HepG2 (cell line): ENCODE measurements at regions not wholly inside any gene's neighbourhood (a gene's known extent, or its start where the extent isn't known, plus 50 kb on each side); places are given as distances from the start of the nearest gene placed in this dataset.
A peak's percentile ranks its signal among the peaks of the same experiment; 100 is the strongest.

ENCODE experiments used
- ATAC-seq: fragments of 200-7000 bp; cut with Tn5 transposase; 3 replicates; pipeline ENCODE4 v1.9.1; 2020; ENCODE audit warnings: mild to moderate bottlenecking, moderate library complexity
- BruUV-seq: library from RNA; stranded (reverse); fragments of 400-500 nt; replicated peaks from 2 replicates; lab custom pipeline; 2021; lab: Mats Ljungman, UMichigan
- CTCF ChIA-PET: fragments of 300-600 bp; formaldehyde crosslinking; extraction: SDS; loops from one replicate; lab custom pipeline; 2021; ENCODE audit warnings: low total read pairs, inconsistent platforms, low intra/inter-chr PET ratio; lab: Yijun Ruan, JAX
- POLR2A ChIA-PET: fragments of 350-600 bp; sonication (Branson Sonifier 250); formaldehyde crosslinking; loops from one replicate; lab custom pipeline; 2020; ENCODE audit warnings: antibody characterized with exemption, inconsistent platforms; lab: Yijun Ruan, JAX
- DNase-seq: peaks from one replicate; pipeline ENCODE4 v3.0.0-alpha.2; 2015; ENCODE audit warnings: low spot score
- FAIRE-seq: peaks from 3 replicates; lab custom pipeline; 2011; peaks lifted over from hg19 to GRCh38; lab: Jason Lieb, UNC
- H2AFZ ChIP-seq: one replicate; pipeline ENCODE4 v1.6.1; 2011; ENCODE audit warnings: low read length, inconsistent platforms
- H3K27ac ChIP-seq: fragments of 300-600 bp; 3 replicates; pipeline ENCODE4 v1.8.0; 2011; ENCODE audit warnings: mixed run types, mild to moderate bottlenecking, mixed read lengths, low read length, inconsistent platforms; ENCODE audit not compliant: insufficient read depth; ENCODE audit errors: extremely low read length
- H3K27me3 ChIP-seq, 2 experiments: fragments of 200-600 bp in 1 of 2; 2 replicates in 1 of 2; 3 replicates in 1 of 2; pipeline versions ENCODE4 v1.6.0 to v1.8.0; 2011; ENCODE audit warnings: low read length in 2 of 2, mild to moderate bottlenecking in 2 of 2, moderate library complexity in 2 of 2, inconsistent platforms in 1 of 2; ENCODE audit not compliant: insufficient read depth in 2 of 2, control insufficient read depth in 1 of 2
- H3K36me3 ChIP-seq, 2 experiments: fragments of 200-600 bp in 1 of 2; replicated peaks in 1 of 2; 2 replicates in 1 of 2; 3 replicates in 1 of 2; pipeline versions ENCODE4 v1.5.1 to v1.8.0; 2011; ENCODE audit warnings: low read length in 2 of 2, inconsistent platforms in 1 of 2; ENCODE audit not compliant: insufficient read depth in 2 of 2, control insufficient read depth in 1 of 2
- H3K4me1 ChIP-seq: 2 replicates; pipeline ENCODE4 v1.5.1; 2012; ENCODE audit warnings: low read length, inconsistent platforms; ENCODE audit not compliant: insufficient read depth
- H3K4me2 ChIP-seq: 2 replicates; pipeline ENCODE4 v1.6.0; 2011; ENCODE audit warnings: low read depth, low read length, inconsistent platforms
- H3K4me3 ChIP-seq, 3 experiments: fragments of 200-600 bp in 1 of 3; sonication (generic), shearing (Covaris generic) in 1 of 3; replicated peaks in 1 of 3; 2 replicates each; pipeline ENCODE4 v1.5.1; 2011 to 2016; ENCODE audit warnings: low read length in 3 of 3, inconsistent platforms in 2 of 3, low read depth in 2 of 3, mild to moderate bottlenecking in 2 of 3, control low read depth in 1 of 3, mixed read lengths in 1 of 3; ENCODE audit not compliant: insufficient read depth in 1 of 3
- H3K79me2 ChIP-seq: one replicate; pipeline ENCODE4 v1.6.1; 2011; ENCODE audit warnings: low read length, inconsistent platforms; ENCODE audit not compliant: insufficient read depth
- H3K9ac ChIP-seq: 2 replicates; pipeline ENCODE4 v1.6.0; 2011; ENCODE audit warnings: mild to moderate bottlenecking, low read depth, low read length, inconsistent platforms; ENCODE audit not compliant: insufficient read depth
- H3K9me3 ChIP-seq: 2 replicates; pipeline ENCODE4 v1.5.1; 2012; ENCODE audit warnings: mild to moderate bottlenecking, low read length
- H4K20me1 ChIP-seq: 2 replicates; pipeline ENCODE4 v1.6.0; 2011; ENCODE audit warnings: inconsistent platforms, mild to moderate bottlenecking, low read length, moderate library complexity; ENCODE audit not compliant: insufficient read depth
- ASH2L ChIP-seq: fragments of 300-600, 200-600 bp; sonication (generic); IDR thresholded peaks from 2 replicates; pipeline ENCODE4 v1.7.0; 2017; ENCODE audit warnings: low read depth, mild to moderate bottlenecking, moderate library complexity, mixed read lengths, low read length; ENCODE audit not compliant: insufficient read length
- CBX5 ChIP-seq: sonication (generic); formaldehyde crosslinking; IDR thresholded peaks from 2 replicates; pipeline ENCODE4 v1.4.0; 2020; ENCODE audit warnings: missing genetic modification reagents, borderline replicate concordance
- CTCF ChIP-seq: sonication (generic); formaldehyde crosslinking; IDR thresholded peaks from 2 replicates; pipeline ENCODE4 v1.5.0; 2020; ENCODE audit warnings: mild to moderate bottlenecking, missing genetic modification reagents, moderate library complexity
- DDIT3 ChIP-seq: sonication (generic); formaldehyde crosslinking; IDR thresholded peaks from 2 replicates; pipeline ENCODE4 v1.4.0; 2020; ENCODE audit warnings: mild to moderate bottlenecking, missing genetic modification reagents
- EHMT2 ChIP-seq: fragments of 200-600 bp; sonication (generic); IDR thresholded peaks from 2 replicates; pipeline ENCODE4 v1.7.0; 2017; ENCODE audit warnings: antibody characterized with exemption, low read depth, low read length, borderline replicate concordance
- HNRNPH1 ChIP-seq: fragments of 200-400 bp; formaldehyde crosslinking; optimal IDR thresholded peaks from 2 replicates; pipeline ENCODE3; 2017; ENCODE audit warnings: mild to moderate bottlenecking, low read depth, low read length
- IRX3 ChIP-seq: sonication (generic); formaldehyde crosslinking; IDR thresholded peaks from 2 replicates; pipeline ENCODE4 v1.8.1; 2023; ENCODE audit warnings: mild to moderate bottlenecking, low read depth, missing genetic modification reagents, borderline replicate concordance
- MED1 ChIP-seq: sonication (generic); formaldehyde crosslinking; IDR thresholded peaks from 2 replicates; pipeline ENCODE4 v1.4.0; 2020; ENCODE audit warnings: missing genetic modification reagents
- RAD21 ChIP-seq: fragments of 450-650 bp; formaldehyde crosslinking; IDR thresholded peaks from 2 replicates; pipeline ENCODE4 v1.5.0; 2020; ENCODE audit warnings: mild to moderate bottlenecking
- RXRB ChIP-seq: IDR thresholded peaks from 2 replicates; pipeline ENCODE4 v1.6.1; 2016; ENCODE audit warnings: borderline replicate concordance, missing genetic modification reagents, missing compliant biosample characterization
- SMC3 ChIP-seq: IDR thresholded peaks from 2 replicates; pipeline ENCODE4 v1.6.1; 2011; ENCODE audit warnings: low read length, improper control_type of control experiment
- STAG1 ChIP-seq: sonication (generic); formaldehyde crosslinking; IDR thresholded peaks from 2 replicates; pipeline ENCODE4 v1.4.0; 2020; ENCODE audit warnings: missing genetic modification reagents
- ZBTB34 ChIP-seq: sonication (generic); formaldehyde crosslinking; IDR thresholded peaks from 2 replicates; pipeline ENCODE4 v1.8.0; 2022; ENCODE audit warnings: mild to moderate bottlenecking, missing genetic modification reagents
- ZNF263 ChIP-seq: sonication (generic); formaldehyde crosslinking; IDR thresholded peaks from 2 replicates; pipeline ENCODE4 v1.4.0; 2020; ENCODE audit warnings: missing genetic modification reagents
- ZNF30 ChIP-seq: sonication (generic); formaldehyde crosslinking; IDR thresholded peaks from 2 replicates; pipeline ENCODE4 v1.5.0; 2020; ENCODE audit warnings: mild to moderate bottlenecking, missing genetic modification reagents
- ZNF496 ChIP-seq: sonication (generic); formaldehyde crosslinking; IDR thresholded peaks from 2 replicates; pipeline ENCODE4 v1.8.1; 2023; ENCODE audit warnings: mild to moderate bottlenecking, moderate library complexity, missing genetic modification reagents; ENCODE audit not compliant: insufficient replicate concordance
- ZNF713 ChIP-seq: sonication (generic); formaldehyde crosslinking; IDR thresholded peaks from 2 replicates; pipeline ENCODE4 v1.4.0; 2020; ENCODE audit warnings: mild to moderate bottlenecking, missing genetic modification reagents
- ZNF784 ChIP-seq: sonication (generic); formaldehyde crosslinking; IDR thresholded peaks from 2 replicates; pipeline ENCODE4 v1.5.1; 2020; ENCODE audit warnings: missing genetic modification reagents, mild to moderate bottlenecking, borderline replicate concordance
- whole genome bisulfite sequencing: methylation state at CpG from one replicate; pipeline ENCODE4 v1.1.6; 2017; ENCODE audit warnings: low lambda C conversion rate; 5-methylcytosine and 5-hydroxymethylcytosine counted together
- in situ Hi-C: cut with HindIII; loops from 2 replicates; pipeline ENCODE4 v1.10.0; 2017; ENCODE audit warnings: low pct_unique_long_range_greater_than_20kb; ENCODE audit not compliant: extremely low pct_ligation_motif_present
- intact Hi-C: fragments of 100-400 bp; cut with micrococcal nuclease; formaldehyde crosslinking; loops from one replicate; pipeline ENCODE4 v1.10.0; 2022; ENCODE audit not compliant: unreplicated experiment

- no peak overlapping the region for H3K4me3 ChIP-seq
- H3K36me3 ChIP-seq: no peaks in the 10 kb centered on the region
- CTCF ChIA-PET: interaction anchor here (4.6 kb wide), 1 partner anchor 191 kb away, joined by 49 read pairs; no protein-coding TSS in a partner anchor
- intact Hi-C loops: loop anchor here (1.0 to 5.0 kb wide), 4 partner anchors 96 to 383 kb away; no protein-coding TSS in a partner anchor
- DNase-seq: peak; percentile 39
- no peak overlapping the region for H3K9ac ChIP-seq
- H3K79me2 ChIP-seq: no peaks in the 10 kb centered on the region
- H3K27me3 ChIP-seq: no peaks in the 10 kb centered on the region
- no peaks in the 10 kb centered on the region for H3K4me1 ChIP-seq
- WGBS: 45% methylated on average over 2 of the region's 2 CpGs
- POLR2A ChIA-PET: interaction anchor here (0.6 kb wide), 1 partner anchor 291 kb away, joined by 3 read pairs; no protein-coding TSS in a partner anchor
- in situ Hi-C loops: loop anchor here (5.0 to 25.0 kb wide), 2 partner anchors 188 to 378 kb away; no protein-coding TSS in a partner anchor
- H2AFZ ChIP-seq: no peak overlapping the region
- no TSS peak for BruUV-seq
- TF ChIP-seq ZNF784 (CRISPR knock-in tag) (no peak), RXRB (CRISPR knock-in tag) (no peak), MED1 (no peak), RAD21 (CRISPR knock-in tag) (peak; percentile 69), ZBTB34 (no peak), DDIT3 (CRISPR knock-in tag) (no peak), HNRNPH1 (no peak), STAG1 (peak; percentile 93), ZNF713 (CRISPR knock-in tag) (no peak), ZNF263 (CRISPR knock-in tag) (no peak), CBX5 (CRISPR knock-in tag) (no peak), ASH2L (no peak), ZNF496 (CRISPR knock-in tag) (no peak), CTCF (peak; percentile 76), EHMT2 (no peak), ZNF30 (CRISPR knock-in tag) (no peak), SMC3 (peak; percentile 91), IRX3 (CRISPR knock-in tag) (no peak)
- H3K27ac ChIP-seq: no peak overlapping the region
- H3K9me3 ChIP-seq: no peaks in the 10 kb centered on the region
- no peak overlapping the region for H3K4me2 ChIP-seq
- peak; percentile 71 for ATAC-seq
- H4K20me1 ChIP-seq: no peaks in the 10 kb centered on the region
- FAIRE-seq: peak; percentile 18
Measured at GRCh38 chrX:43559644-43560043, 96.5 kb upstream of the MAOA start.
